Panc1 (cell line): ENCODE measurements at regions not wholly inside any gene's neighbourhood (a gene's known extent, or its start where the extent isn't known, plus 50 kb on each side); places are given as distances from the start of the nearest gene placed in this dataset.

Experiments
- ATAC-seq: fragments of 200-7000 bp; cut with Tn5 transposase; 2 replicates; pipeline ENCODE4 v1.9.1; 2020; ENCODE audit warnings: mild to moderate bottlenecking, moderate library complexity
- BruUV-seq: library from RNA; stranded (reverse); fragments of 400-500 nt; replicated peaks from 2 replicates; lab custom pipeline; 2021; lab: Mats Ljungman, UMichigan
- CTCF ChIA-PET: fragments of 300-600 bp; sonication (Branson Sonifier 250); formaldehyde crosslinking; loops from one replicate; lab custom pipeline; 2022; ENCODE audit warnings: antibody characterized with exemption; lab: Charles Lee
- POLR2A ChIA-PET: fragments of 300-600 bp; sonication (Branson Sonifier 250); formaldehyde crosslinking; loops from one replicate; lab custom pipeline; 2022; ENCODE audit warnings: antibody characterized with exemption; lab: Charles Lee
- DNase-seq: peaks from one replicate; pipeline ENCODE4 v3.0.0-alpha.2; 2010; ENCODE audit warnings: low read depth, low spot score
- H3K27ac ChIP-seq: 2 replicates; pipeline ENCODE4 v1.5.1; 2011; ENCODE audit warnings: mild to moderate bottlenecking, low read length, inconsistent platforms
- H3K27me3 ChIP-seq: fragments of 200-500 bp; sonication (Bioruptor generic); 2 replicates; pipeline ENCODE4 v1.6.0; 2014; ENCODE audit warnings: low read length, inconsistent platforms; ENCODE audit not compliant: control insufficient read depth, insufficient read depth
- H3K36me3 ChIP-seq: fragments of 200-500 bp; sonication (Bioruptor generic); 2 replicates; pipeline ENCODE4 v1.5.1; 2014; ENCODE audit warnings: inconsistent platforms, mild to moderate bottlenecking, low read length, moderate library complexity; ENCODE audit not compliant: control insufficient read depth, insufficient read depth
- H3K4me1 ChIP-seq: 2 replicates; pipeline ENCODE4 v1.5.1; 2011; ENCODE audit warnings: inconsistent platforms, mild to moderate bottlenecking, low read length, moderate library complexity; ENCODE audit not compliant: control insufficient read depth, insufficient read depth
- H3K4me3 ChIP-seq, 2 experiments: 2 replicates each; pipeline ENCODE4 v1.5.1; 2011 to 2012; ENCODE audit warnings: low read depth in 2 of 2, low read length in 2 of 2, mild to moderate bottlenecking in 2 of 2, inconsistent platforms in 1 of 2, moderate library complexity in 1 of 2
- H3K9me3 ChIP-seq: fragments of 200-500 bp; sonication (Bioruptor generic); 2 replicates; pipeline ENCODE4 v1.5.1; 2014; ENCODE audit warnings: low read depth, mild to moderate bottlenecking, inconsistent platforms, low read length, moderate library complexity; ENCODE audit not compliant: control insufficient read depth, insufficient read depth
- CTCF ChIP-seq: fragments of 450-650 bp; IDR thresholded peaks from 2 replicates; pipeline ENCODE4 v1.5.1; 2017; ENCODE audit warnings: mild to moderate bottlenecking
- POLR2AphosphoS5 ChIP-seq: IDR thresholded peaks from 2 replicates; pipeline ENCODE4 v1.6.1; 2012; ENCODE audit warnings: mild to moderate bottlenecking, low read depth, low read length, moderate library complexity
- REST ChIP-seq, 2 experiments: IDR thresholded peaks; 2 replicates each; pipeline ENCODE4 v1.6.1; 2011 to 2012; ENCODE audit warnings: low read depth in 2 of 2, control low read depth in 1 of 2, low read length in 1 of 2, mild to moderate bottlenecking in 1 of 2, moderate library complexity in 1 of 2; ENCODE audit not compliant: insufficient read depth in 1 of 2
- SIN3A ChIP-seq: IDR thresholded peaks from 2 replicates; pipeline ENCODE4 v1.6.1; 2012; ENCODE audit warnings: low read depth, mild to moderate bottlenecking, low read length, moderate library complexity, borderline replicate concordance; ENCODE audit not compliant: insufficient read depth
- TCF7L2 ChIP-seq: IDR thresholded peaks from 2 replicates; pipeline ENCODE4 v1.6.1; 2011; ENCODE audit warnings: mild to moderate bottlenecking, low read depth, low read length, inconsistent platforms
- in situ Hi-C: cut with HindIII; loops from 2 replicates; pipeline ENCODE4 v1.10.0; 2016; ENCODE audit warnings: low sequenced_read_pairs, low pct_unique_long_range_greater_than_20kb
- intact Hi-C: fragments of 100-400 bp; cut with micrococcal nuclease; formaldehyde crosslinking; loops from one replicate; pipeline ENCODE4 v1.10.0; 2022; ENCODE audit not compliant: unreplicated experiment

GRCh38 chr3:96039632-96040031 is 774.8 kb upstream of the EPHA6 start:
- no peak for ATAC-seq
- POLR2A ChIA-PET, result no interaction called here
- H3K27me3 ChIP-seq, result no peaks in the 10 kb centered on the region
- intact Hi-C loops (no loop called here), in situ Hi-C loops (no loop called here)
- TF ChIP-seq TCF7L2 (no peak), CTCF (no peak), REST (IDR thresholded peaks at IDR 0.05; ENCODE audit: insufficient read depth in 1 of 2, low read depth in 2 of 2, low read length in 1 of 2) (no peak), POLR2AphosphoS5 (no peak), SIN3A (no peak)
- no peaks in the 10 kb centered on the region for H3K9me3 ChIP-seq
- BruUV-seq, result no TSS peak
- H3K36me3 ChIP-seq, result no peaks in the 10 kb centered on the region
- H3K4me3 ChIP-seq, result no peak overlapping the region
- no peak for DNase-seq
- CTCF ChIA-PET, result no interaction called here
- H3K4me1 ChIP-seq, result no peaks in the 10 kb centered on the region
- H3K27ac ChIP-seq, result no peak overlapping the region

GRCh38 chr3:96059301-96059700 is 755.1 kb upstream of the EPHA6 start:
- POLR2A ChIA-PET, result no interaction called here
- intact Hi-C loops, result no loop called here
- in situ Hi-C loops, result no loop called here

More at GRCh38 chr3:96059301-96059700, 755.1 kb upstream of the EPHA6 start:
- CTCF ChIA-PET, result no interaction called here
- BruUV-seq, result no TSS peak
- ATAC-seq, result no peak
- H3K9me3 ChIP-seq, result no peaks in the 10 kb centered on the region
- H3K27ac ChIP-seq, result no peak overlapping the region
- no peaks in the 10 kb centered on the region for H3K36me3 ChIP-seq
- TF ChIP-seq TCF7L2 (no peak), CTCF (no peak), POLR2AphosphoS5 (no peak), REST (IDR thresholded peaks at IDR 0.05; ENCODE audit: insufficient read depth in 1 of 2, low read depth in 2 of 2, low read length in 1 of 2) (no peak), SIN3A (no peak)
- no peak overlapping the region for H3K4me3 ChIP-seq
- no peaks in the 10 kb centered on the region for H3K27me3 ChIP-seq
- DNase-seq, result no peak
- no peaks in the 10 kb centered on the region for H3K4me1 ChIP-seq
